Endodermal cell (in vitro differentiated cells): ENCODE measurements at regions not wholly inside any gene's neighbourhood (a gene's known extent, or its start where the extent isn't known, plus 50 kb on each side); places are given as distances from the start of the nearest gene placed in this dataset.

Experiments
- DNase-seq: peaks from one replicate; pipeline ENCODE4 v3.0.0-alpha.2; 2017
- H3K27ac ChIP-seq: 2 replicates; pipeline ENCODE4 v1.5.1; 2013; ENCODE audit warnings: mild to moderate bottlenecking, low read depth, low read length, moderate library complexity
- H3K27me3 ChIP-seq: 2 replicates; pipeline ENCODE4 v1.6.1; 2013; ENCODE audit warnings: mild to moderate bottlenecking, low read length, moderate library complexity; ENCODE audit not compliant: insufficient read depth, control insufficient read depth, poor library complexity, severe bottlenecking
- H3K36me3 ChIP-seq: 2 replicates; pipeline ENCODE4 v1.7.0; 2013; ENCODE audit warnings: mild to moderate bottlenecking, low read length, moderate library complexity; ENCODE audit not compliant: control insufficient read depth, insufficient read depth
- H3K4me1 ChIP-seq: one replicate; pipeline ENCODE4 v1.7.0; 2013; ENCODE audit warnings: low read length; ENCODE audit not compliant: control insufficient read depth, insufficient read depth
- H3K4me3 ChIP-seq: 2 replicates; pipeline ENCODE4 v1.5.1; 2013; ENCODE audit warnings: mild to moderate bottlenecking, low read length, moderate library complexity
- H3K9ac ChIP-seq: 2 replicates; pipeline ENCODE4 v1.6.1; 2013; ENCODE audit warnings: mild to moderate bottlenecking, low read length, moderate library complexity; ENCODE audit not compliant: poor library complexity, severe bottlenecking; ENCODE audit errors: extremely low read depth
- H3K9me3 ChIP-seq: 2 replicates; pipeline ENCODE4 v1.6.1; 2013; ENCODE audit warnings: mild to moderate bottlenecking, low read length, moderate library complexity; ENCODE audit not compliant: control insufficient read depth
- H3K27ac Mint-ChIP-seq: 2 replicates; pipeline ENCODE4 v1.8.0; 2020; ENCODE audit warnings: mixed read lengths
- H3K27me3 Mint-ChIP-seq: 2 replicates; pipeline ENCODE4 v1.8.0; 2021; ENCODE audit warnings: mild to moderate bottlenecking, mixed read lengths; ENCODE audit not compliant: insufficient read depth
- H3K36me3 Mint-ChIP-seq: 2 replicates; pipeline ENCODE4 v1.8.0; 2020; ENCODE audit warnings: low read depth, mixed read lengths
- H3K4me1 Mint-ChIP-seq: 2 replicates; pipeline ENCODE4 v1.8.0; 2020; ENCODE audit warnings: mixed read lengths
- H3K4me3 Mint-ChIP-seq: 2 replicates; pipeline ENCODE4 v1.8.0; 2020; ENCODE audit warnings: mild to moderate bottlenecking, moderate library complexity, mixed read lengths
- H3K9me3 Mint-ChIP-seq: 2 replicates; pipeline ENCODE4 v1.8.0; 2020; ENCODE audit warnings: mild to moderate bottlenecking, mixed read lengths
- CTCF ChIP-seq: fragments of 200-600 bp; sonication (generic); conservative IDR thresholded peaks from 2 replicates; pipeline ENCODE4 v1.5.0; 2021; ENCODE audit warnings: antibody characterized with exemption, mild to moderate bottlenecking
- WGBS, 2 experiments: methylation state at CpG; one replicate each; pipeline versions ENCODE4 v1.1.5 to v1.1.7; 2013; ENCODE audit warnings: missing lambda C conversion rate in 2 of 2, mixed read lengths in 1 of 2; ENCODE audit not compliant: insufficient coverage in 1 of 2, insufficient read length in 1 of 2; 5-methylcytosine and 5-hydroxymethylcytosine counted together

DNA sequence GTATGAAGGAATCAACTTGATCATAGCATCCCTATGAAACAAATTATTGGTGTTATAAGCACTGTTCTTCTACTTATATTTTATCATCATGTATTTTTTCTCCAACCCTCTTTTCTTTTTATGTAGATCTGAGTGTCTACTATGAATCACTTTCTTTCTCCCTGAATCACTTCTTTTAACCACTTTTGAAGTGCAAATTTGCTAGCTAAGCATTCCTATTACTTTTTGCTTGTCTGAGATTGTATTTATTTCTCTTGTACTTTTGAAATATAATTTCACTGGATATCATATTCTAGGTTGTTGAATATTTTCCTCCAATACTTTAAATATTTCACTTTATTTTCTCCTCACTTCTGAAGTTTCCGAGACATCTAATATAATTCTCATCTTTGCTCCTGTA lies 1282.3 kb upstream of the FLRT2 start:
- Mint-ChIP-seq H3K4me3 (no peak overlapping the region), H3K9me3 (peaks cover 21% of the 10 kb centered on the region), H3K27me3 (no peaks in the 10 kb centered on the region), H3K27ac (no peak overlapping the region), H3K4me1 (peaks cover 13% of the 10 kb centered on the region), H3K36me3 (peaks cover 11% of the 10 kb centered on the region)
- WGBS, 2 experiments: 97 to 100% methylated on average over 1 of the region's 1 CpG
- Histone ChIP-seq H3K4me1 (peaks cover 3% of the 10 kb centered on the region), H3K9ac (no peak overlapping the region), H3K27me3 (no peaks in the 10 kb centered on the region), H3K4me3 (no peak overlapping the region), H3K36me3 (no peaks in the 10 kb centered on the region), H3K9me3 (peaks cover 19% of the 10 kb centered on the region), H3K27ac (no peak overlapping the region)
- DNase-seq: no peak
- no peak for TF ChIP-seq CTCF

- Histone ChIP-seq H3K9me3 (no peaks in the 10 kb centered on the region), H3K27ac (no peak overlapping the region), H3K4me3 (no peak overlapping the region), H3K36me3 (no peaks in the 10 kb centered on the region), H3K27me3 (no peaks in the 10 kb centered on the region), H3K4me1 (peaks cover 16% of the 10 kb centered on the region), H3K9ac (no peak overlapping the region)
- H3K27ac Mint-ChIP-seq: no peak overlapping the region
- no peak overlapping the region for H3K4me3 Mint-ChIP-seq
- no peaks in the 10 kb centered on the region for H3K9me3 Mint-ChIP-seq
- H3K27me3 Mint-ChIP-seq: no peaks in the 10 kb centered on the region
- no peak for TF ChIP-seq CTCF
- DNase-seq: no peak
- WGBS, 2 experiments: 86% methylated on average over 1 of the region's 1 CpG; no CpG with 5 or more reads in 1 of the 2 experiments
- peaks cover 2% of the 10 kb centered on the region for H3K36me3 Mint-ChIP-seq
- H3K4me1 Mint-ChIP-seq: peaks cover 39% of the 10 kb centered on the region
Observed at GRCh38 chr14:84250893-84251292, 1279.1 kb upstream of the FLRT2 start.

GRCh38 chr14:84251411-84252115 lies 1278.4 kb upstream of the FLRT2 start:
- Mint-ChIP-seq H3K4me3 (no peak overlapping the region), H3K27me3 (no peaks in the 10 kb centered on the region), H3K27ac (peak overlapping the region; percentile 34), H3K4me1 (peaks cover 45% of the 10 kb centered on the region), H3K36me3 (peaks cover 2% of the 10 kb centered on the region), H3K9me3 (no peaks in the 10 kb centered on the region)
- H3K36me3 ChIP-seq: no peaks in the 10 kb centered on the region
- H3K4me1 ChIP-seq: peaks cover 19% of the 10 kb centered on the region
- DNase-seq: no peak
- H3K4me3 ChIP-seq: no peak overlapping the region
- H3K27ac ChIP-seq: no peak overlapping the region
- no peaks in the 10 kb centered on the region for H3K9me3 ChIP-seq
- TF ChIP-seq CTCF: no peak
- WGBS, 2 experiments: no CpG with 5 or more reads among the region's 1 CpG
- H3K27me3 ChIP-seq: no peaks in the 10 kb centered on the region
- no peak overlapping the region for H3K9ac ChIP-seq
